ENCODE measurements at regions not wholly inside any gene's neighbourhood (a gene's known extent, or its start where the extent isn't known, plus 50 kb on each side); places are given as distances from the start of the nearest gene placed in this dataset.
A peak's percentile ranks its signal among the peaks of the same experiment; 100 is the strongest.

GRCh38 chr3:194265996-194266964 lies 84.8 kb downstream of the CPN2 start:
- DNase-seq, result no peak

GRCh38 chr3:194267744-194268653 lies 83.1 kb downstream of the CPN2 start:
- DNase-seq, result no peak

GRCh38 chr3:194268654-194269512 lies 82.2 kb downstream of the CPN2 start:
- no peak for DNase-seq

- DNase-seq, result no peak
Measured at GRCh38 chr3:194269610-194270145, 81.5 kb downstream of the CPN2 start.

- DNase-seq, result no peak
Measured at GRCh38 chr3:194270627-194271459, 80.3 kb downstream of the CPN2 start.

- no peak for DNase-seq
Measured at GRCh38 chr3:194271460-194272035, 79.6 kb downstream of the CPN2 start.

- no peak for DNase-seq
Measured at GRCh38 chr3:194272221-194272620, 78.9 kb downstream of the CPN2 start.

GRCh38 chr3:194272861-194273742 lies 78.0 kb downstream of the CPN2 start:
- no peak for DNase-seq

GRCh38 chr3:194273743-194274310 lies 77.3 kb downstream of the CPN2 start:
- DNase-seq, result no peak

- no peak for DNase-seq
Measured at GRCh38 chr3:194274424-194275085, 76.6 kb downstream of the CPN2 start.

GRCh38 chr3:194275291-194275690 lies 75.8 kb downstream of the CPN2 start:
- DNase-seq, result no peak

- peak in 1 of 2 experiments; percentile 43 for DNase-seq
Measured at GRCh38 chr3:194275721-194276120, 75.4 kb downstream of the CPN2 start.

- DNase-seq, result no peak
Measured at GRCh38 chr3:194276768-194277103, 74.4 kb downstream of the CPN2 start.

GRCh38 chr3:194277104-194277785 lies 73.9 kb downstream of the CPN2 start:
- peak; percentile 94 to 98 for DNase-seq

GRCh38 chr3:194277786-194278130 lies 73.4 kb downstream of the CPN2 start:
- peak; percentile 38 to 74 for DNase-seq

- DNase-seq, result no peak
Measured at GRCh38 chr3:194278186-194278845, 72.8 kb downstream of the CPN2 start.

GRCh38 chr3:194279101-194279500 lies 72.0 kb downstream of the CPN2 start:
- no peak for DNase-seq
